H9 (cell line): ENCODE measurements at regions not wholly inside any gene's neighbourhood (a gene's known extent, or its start where the extent isn't known, plus 50 kb on each side); places are given as distances from the start of the nearest gene placed in this dataset.

Experiments
- DNase-seq: peaks from one replicate; pipeline ENCODE4 v3.0.0-alpha.2; 2017
- H2AFZ ChIP-seq: one replicate; pipeline ENCODE4 v1.6.1; 2013; ENCODE audit warnings: mild to moderate bottlenecking, low read length, control low read depth, moderate library complexity
- H2AK5ac ChIP-seq: 2 replicates; pipeline ENCODE4 v1.6.1; 2013; ENCODE audit warnings: low read length, control low read depth, mixed read lengths; ENCODE audit not compliant: insufficient read length
- H2BK120ac ChIP-seq: one replicate; pipeline ENCODE4 v1.6.1; 2013; ENCODE audit warnings: low read depth, mild to moderate bottlenecking, low read length, control low read depth, inconsistent platforms; ENCODE audit not compliant: poor library complexity, severe bottlenecking
- H2BK12ac ChIP-seq: 2 replicates; pipeline ENCODE4 v1.6.1; 2013; ENCODE audit warnings: low read length, control low read depth, mixed read lengths, low read depth; ENCODE audit not compliant: insufficient read length
- H2BK15ac ChIP-seq: 2 replicates; pipeline ENCODE4 v1.6.1; 2013; ENCODE audit warnings: low read depth, low read length, control low read depth
- H2BK20ac ChIP-seq: one replicate; pipeline ENCODE4 v1.6.1; 2013; ENCODE audit warnings: low read depth, mild to moderate bottlenecking, low read length, control low read depth, inconsistent platforms; ENCODE audit not compliant: poor library complexity, severe bottlenecking
- H2BK5ac ChIP-seq: 2 replicates; pipeline ENCODE4 v1.6.1; 2013; ENCODE audit warnings: low read length, control low read depth, mixed read lengths; ENCODE audit not compliant: insufficient read length
- H3K14ac ChIP-seq: 2 replicates; pipeline ENCODE4 v1.6.1; 2013; ENCODE audit warnings: low read length, control low read depth; ENCODE audit not compliant: insufficient read depth
- H3K18ac ChIP-seq: 2 replicates; pipeline ENCODE4 v1.6.1; 2013; ENCODE audit warnings: low read depth, mild to moderate bottlenecking, mixed read lengths, low read length, control low read depth; ENCODE audit not compliant: insufficient read length
- H3K23ac ChIP-seq: 2 replicates; pipeline ENCODE4 v1.6.1; 2013; ENCODE audit warnings: low read length, control low read depth, mixed read lengths, low read depth; ENCODE audit not compliant: insufficient read length
- H3K23me2 ChIP-seq: 2 replicates; pipeline ENCODE4 v1.6.1; 2013; ENCODE audit warnings: low read depth, mild to moderate bottlenecking, mixed read lengths, low read length, control low read depth; ENCODE audit not compliant: insufficient read length, poor library complexity, severe bottlenecking
- H3K27ac ChIP-seq: 2 replicates; pipeline ENCODE4 v1.5.1; 2013; ENCODE audit warnings: low read length, control low read depth, mixed read lengths, low read depth; ENCODE audit not compliant: insufficient read length
- H3K27me3 ChIP-seq: 2 replicates; pipeline ENCODE4 v1.6.1; 2013; ENCODE audit warnings: low read length, control low read depth, inconsistent platforms; ENCODE audit not compliant: insufficient read depth
- H3K4ac ChIP-seq: 2 replicates; pipeline ENCODE4 v1.6.1; 2013; ENCODE audit warnings: low read depth, mild to moderate bottlenecking, control low read depth, inconsistent platforms, low read length, moderate library complexity
- H3K4me1 ChIP-seq: 2 replicates; pipeline ENCODE4 v1.6.1; 2013; ENCODE audit warnings: low read length, control low read depth, inconsistent platforms; ENCODE audit not compliant: insufficient read depth
- H3K4me2 ChIP-seq: 2 replicates; pipeline ENCODE4 v1.6.1; 2013; ENCODE audit warnings: low read length, control low read depth, mixed read lengths; ENCODE audit not compliant: insufficient read length, insufficient read depth
- H3K56ac ChIP-seq: 2 replicates; pipeline ENCODE4 v1.6.1; 2013; ENCODE audit warnings: low read depth, mild to moderate bottlenecking, mixed read lengths, low read length, control low read depth; ENCODE audit not compliant: insufficient read length
- H3K79me1 ChIP-seq: 2 replicates; pipeline ENCODE4 v1.6.1; 2013; ENCODE audit warnings: low read depth, mild to moderate bottlenecking, moderate library complexity, low read length, control low read depth, inconsistent platforms; ENCODE audit not compliant: insufficient read depth, poor library complexity, severe bottlenecking
- H3K79me2 ChIP-seq: 2 replicates; pipeline ENCODE4 v1.6.1; 2013; ENCODE audit warnings: low read length, control low read depth, inconsistent platforms; ENCODE audit not compliant: insufficient read depth
- H3K9ac ChIP-seq: 2 replicates; pipeline ENCODE4 v1.6.1; 2013; ENCODE audit warnings: low read length, control low read depth, mixed read lengths; ENCODE audit not compliant: insufficient read length; ENCODE audit errors: extremely low read depth
- H3K9me3 ChIP-seq: one replicate; pipeline ENCODE4 v1.6.1; 2013; ENCODE audit warnings: low read depth, low read length, inconsistent platforms; ENCODE audit not compliant: control insufficient read depth
- H3T11ph ChIP-seq: one replicate; pipeline ENCODE4 v1.6.1; 2013; ENCODE audit warnings: mild to moderate bottlenecking, low read length, control low read depth, inconsistent platforms
- H4K20me1 ChIP-seq: one replicate; pipeline ENCODE4 v1.6.1; 2013; ENCODE audit not compliant: control insufficient read depth, insufficient read length, insufficient read depth
- H4K5ac ChIP-seq: 2 replicates; pipeline ENCODE4 v1.6.1; 2013; ENCODE audit warnings: low read depth, mild to moderate bottlenecking, mixed read lengths, low read length, control low read depth; ENCODE audit not compliant: insufficient read length
- H4K8ac ChIP-seq: replicated peaks from 2 replicates; pipeline ENCODE4 v1.6.1; 2013; ENCODE audit warnings: low read length, control low read depth, mixed read lengths, low read depth; ENCODE audit not compliant: insufficient read length
- H4K91ac ChIP-seq: 2 replicates; pipeline ENCODE4 v1.6.1; 2013; ENCODE audit warnings: low read depth, mild to moderate bottlenecking, moderate library complexity, mixed read lengths, low read length, control low read depth; ENCODE audit not compliant: insufficient read length
- H3K27ac Mint-ChIP-seq, 3 experiments: 2 replicates in 2 of 3; 3 replicates in 1 of 3; pipeline ENCODE4 v1.8.0; 2020 to 2021; ENCODE audit warnings: mixed read lengths in 3 of 3, mild to moderate bottlenecking in 1 of 3, moderate library complexity in 1 of 3
- H3K27me3 Mint-ChIP-seq: 2 replicates; pipeline ENCODE4 v1.8.0; 2021; ENCODE audit warnings: low read depth, mild to moderate bottlenecking, moderate library complexity, mixed read lengths
- H3K36me3 Mint-ChIP-seq, 3 experiments: 2 replicates in 2 of 3; 3 replicates in 1 of 3; pipeline ENCODE4 v1.8.0; 2020 to 2021; ENCODE audit warnings: low read depth in 3 of 3, mixed read lengths in 3 of 3; ENCODE audit not compliant: insufficient read depth in 1 of 3
- H3K4me1 Mint-ChIP-seq, 2 experiments: 2 replicates each; pipeline ENCODE4 v1.8.0; 2020; ENCODE audit warnings: mixed read lengths in 2 of 2
- H3K4me3 Mint-ChIP-seq, 2 experiments: 2 replicates in 1 of 2; 3 replicates in 1 of 2; pipeline ENCODE4 v1.8.0; 2020 to 2021; ENCODE audit warnings: mild to moderate bottlenecking in 2 of 2, mixed read lengths in 2 of 2, moderate library complexity in 1 of 2
- H3K9me3 Mint-ChIP-seq, 2 experiments: 2 replicates in 1 of 2; 3 replicates in 1 of 2; pipeline ENCODE4 v1.8.0; 2020; ENCODE audit warnings: mild to moderate bottlenecking in 2 of 2, mixed read lengths in 2 of 2, moderate library complexity in 1 of 2
- CTCF ChIP-seq: fragments of 200-600 bp; sonication (generic); conservative IDR thresholded peaks from 3 replicates; pipeline ENCODE4 v1.8.0; 2021; ENCODE audit warnings: antibody characterized with exemption, mild to moderate bottlenecking
- WGBS: extraction: QIAGEN DNeasy Blood & Tissue Kit; methylation state at CpG from one replicate; pipeline ENCODE4 v1.1.7; 2013; ENCODE audit warnings: missing lambda C conversion rate, low lambda C conversion rate, mixed read lengths; ENCODE audit not compliant: insufficient read length; ENCODE audit errors: extremely low coverage; 5-methylcytosine and 5-hydroxymethylcytosine counted together

GRCh38 chr13:81334481-81334880 is 993.6 kb upstream of the SPRY2 start:
- Histone ChIP-seq H3K4me2 (no peak overlapping the region), H3K27me3 (no peaks in the 10 kb centered on the region), H3K79me1 (no peaks in the 10 kb centered on the region), H2AK5ac (no peak overlapping the region), H3K56ac (no peak overlapping the region), H3K4me1 (no peaks in the 10 kb centered on the region), H2AFZ (no peak overlapping the region), H3K14ac (no peak overlapping the region), H4K91ac (no peak overlapping the region), H2BK120ac (no peak overlapping the region), H3K9me3 (no peaks in the 10 kb centered on the region), H3K23ac (no peak overlapping the region), H3K9ac (no peak overlapping the region), H4K8ac (no peak overlapping the region), H2BK15ac (no peak overlapping the region), H4K20me1 (no peaks in the 10 kb centered on the region), H2BK12ac (no peak overlapping the region), H3K18ac (no peak overlapping the region), H3K23me2 (no peaks in the 10 kb centered on the region), H2BK5ac (no peak overlapping the region), H3K79me2 (no peaks in the 10 kb centered on the region), H3K27ac (no peak overlapping the region), H4K5ac (no peak overlapping the region), H3T11ph (no peak overlapping the region), H3K4ac (no peak overlapping the region), H2BK20ac (no peak overlapping the region)
- Mint-ChIP-seq H3K4me3 (no peak overlapping the region), H3K27me3 (no peaks in the 10 kb centered on the region), H3K4me1 (no peaks in the 10 kb centered on the region), H3K27ac (no peak overlapping the region), H3K36me3 (peaks cover 0 to 4% (median 3%) of the 10 kb centered on the region in 3 experiments; a peak in 2 of 7 replicates), H3K9me3 (peaks cover 4 to 7% of the 10 kb centered on the region in 2 experiments)
- TF ChIP-seq CTCF, result no peak
- DNase-seq, result no peak
- no CpG with 5 or more reads among the region's 4 CpGs for WGBS
